HEK293T (cell line): ENCODE measurements at regions not wholly inside any gene's neighbourhood (a gene's known extent, or its start where the extent isn't known, plus 50 kb on each side); places are given as distances from the start of the nearest gene placed in this dataset.

ENCODE experiments used
- CTCF ChIA-PET: fragments of 350-600 bp; formaldehyde crosslinking; extraction: SDS; loops from one replicate; lab custom pipeline; 2021; ENCODE audit warnings: antibody characterized with exemption, inconsistent platforms; lab: Yijun Ruan, JAX
- POLR2A ChIA-PET: fragments of 350-600 bp; formaldehyde crosslinking; extraction: SDS; loops from one replicate; lab custom pipeline; 2020; ENCODE audit warnings: antibody characterized with exemption, inconsistent platforms; lab: Yijun Ruan, JAX
- DNase-seq: peaks from one replicate; pipeline ENCODE4 v3.0.0; 2012; ENCODE audit warnings: mixed read lengths; ENCODE audit errors: extremely low spot score
- ARNT ChIP-seq: fragments of 450-650 bp; IDR thresholded peaks from 2 replicates; pipeline ENCODE4 v1.6.1; 2017; ENCODE audit warnings: mild to moderate bottlenecking
- BHLHE40 ChIP-seq: fragments of 450-650 bp; IDR thresholded peaks from 2 replicates; pipeline ENCODE4 v1.6.1; 2016; ENCODE audit warnings: mild to moderate bottlenecking, moderate library complexity, borderline replicate concordance
- CTBP1 ChIP-seq: fragments of 450-650 bp; IDR thresholded peaks from 2 replicates; pipeline ENCODE4 v1.6.1; 2016; ENCODE audit warnings: borderline replicate concordance
- ELF4 ChIP-seq: fragments of 450-650 bp; IDR thresholded peaks from 2 replicates; pipeline ENCODE4 v1.6.1; 2017; ENCODE audit warnings: antibody characterized with exemption
- FOXA1 ChIP-seq: fragments of 450-650 bp; IDR thresholded peaks from 2 replicates; pipeline ENCODE4 v1.6.1; 2016; ENCODE audit warnings: mild to moderate bottlenecking
- FOXK2 ChIP-seq: fragments of 450-650 bp; IDR thresholded peaks from 2 replicates; pipeline ENCODE4 v1.6.1; 2016; ENCODE audit warnings: mild to moderate bottlenecking
- FOXM1 ChIP-seq: fragments of 450-650 bp; IDR thresholded peaks from 2 replicates; pipeline ENCODE4 v1.6.1; 2017; ENCODE audit warnings: mild to moderate bottlenecking, borderline replicate concordance
- HDGF ChIP-seq: fragments of 450-650 bp; IDR thresholded peaks from 2 replicates; pipeline ENCODE4 v1.6.1; 2017; ENCODE audit warnings: antibody characterized with exemption, borderline replicate concordance
- L3MBTL2 ChIP-seq: fragments of 450-650 bp; conservative IDR thresholded peaks from 2 replicates; pipeline ENCODE4 v1.6.1; 2016; ENCODE audit warnings: mild to moderate bottlenecking
- LEF1 ChIP-seq: fragments of 450-650 bp; IDR thresholded peaks from 2 replicates; pipeline ENCODE4 v1.6.1; 2017; ENCODE audit warnings: mild to moderate bottlenecking, borderline replicate concordance
- NFRKB ChIP-seq: fragments of 450-650 bp; IDR thresholded peaks from 2 replicates; pipeline ENCODE4 v1.6.1; 2016; ENCODE audit warnings: mild to moderate bottlenecking, moderate library complexity
- PKNOX1 ChIP-seq: fragments of 450-650 bp; IDR thresholded peaks from 2 replicates; pipeline ENCODE4 v1.6.1; 2016
- SP1 ChIP-seq: fragments of 450-650 bp; IDR thresholded peaks from 2 replicates; pipeline ENCODE4 v1.6.1; 2017
- SUZ12 ChIP-seq: fragments of 450-650 bp; IDR thresholded peaks from 2 replicates; pipeline ENCODE4 v1.6.1; 2016; ENCODE audit warnings: mild to moderate bottlenecking
- TARDBP ChIP-seq: fragments of 450-650 bp; IDR thresholded peaks from 2 replicates; pipeline ENCODE4 v1.6.1; 2016
- ZNF384 ChIP-seq: fragments of 450-650 bp; IDR thresholded peaks from 2 replicates; pipeline ENCODE4 v1.6.1; 2016

GRCh38 chr11:127217452-127218274 lies 217.1 kb upstream of the KIRREL3 start:
- no peak for TF ChIP-seq TARDBP
- no peak for TF ChIP-seq HDGF
- TF ChIP-seq FOXK2 = no peak
- no peak for TF ChIP-seq FOXM1
- TF ChIP-seq ZNF384 = no peak
- TF ChIP-seq SP1 = no peak
- TF ChIP-seq BHLHE40 = no peak
- ChIA-PET CTCF (no interaction called here), POLR2A (no interaction called here)

GRCh38 chr11:127205688-127206217 lies 205.2 kb upstream of the KIRREL3 start:
- DNase-seq = no peak
- CTCF ChIA-PET = no interaction called here
- TF ChIP-seq FOXA1 (no peak), TARDBP (no peak), CTBP1 (no peak), LEF1 (no peak), PKNOX1 (no peak), ELF4 (no peak), FOXM1 (no peak), SP1 (no peak), ARNT (no peak)
- POLR2A ChIA-PET = no interaction called here

More at GRCh38 chr11:127217452-127218274, 217.1 kb upstream of the KIRREL3 start:
- no peak for DNase-seq

- DNase-seq = no peak
- CTCF ChIA-PET = no interaction called here
- POLR2A ChIA-PET = no interaction called here
- TF ChIP-seq LEF1 = no peak
- TF ChIP-seq NFRKB = no peak
- TF ChIP-seq BHLHE40 = no peak
- TF ChIP-seq ARNT = no peak
- no peak for TF ChIP-seq CTBP1
- TF ChIP-seq FOXA1 = no peak
- no peak for TF ChIP-seq TARDBP
- TF ChIP-seq ZNF384 = no peak
- no peak for TF ChIP-seq PKNOX1
- no peak for TF ChIP-seq FOXK2
- no peak for TF ChIP-seq ELF4
- TF ChIP-seq HDGF = no peak
- no peak for TF ChIP-seq L3MBTL2
- TF ChIP-seq SUZ12 = no peak
- TF ChIP-seq FOXM1 = no peak
These were observed 202.9 kb upstream of the KIRREL3 start for GRCh38 chr11:127203490-127203889.

DNA sequence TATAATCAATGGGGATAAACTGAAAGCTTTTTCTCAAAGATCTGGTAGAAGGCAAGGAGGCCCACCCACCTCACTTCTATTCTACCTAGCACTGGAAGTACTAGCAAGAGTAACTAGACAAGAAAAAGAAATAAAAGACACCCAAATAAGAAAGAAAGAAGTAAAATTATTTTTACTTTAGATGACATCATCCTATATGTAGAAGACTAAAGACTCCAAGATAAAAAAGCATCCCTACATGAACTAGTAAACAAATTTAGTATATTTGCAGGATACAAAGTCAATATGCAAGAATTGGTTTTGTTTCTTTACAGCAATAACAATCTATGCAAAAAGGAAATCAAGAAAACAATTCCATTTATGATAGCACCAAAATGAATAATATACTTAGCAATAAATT lies 201.5 kb upstream of the KIRREL3 start:
- TF ChIP-seq BHLHE40 = no peak
- DNase-seq = no peak
- CTCF ChIA-PET = no interaction called here
- POLR2A ChIA-PET = no interaction called here

DNA sequence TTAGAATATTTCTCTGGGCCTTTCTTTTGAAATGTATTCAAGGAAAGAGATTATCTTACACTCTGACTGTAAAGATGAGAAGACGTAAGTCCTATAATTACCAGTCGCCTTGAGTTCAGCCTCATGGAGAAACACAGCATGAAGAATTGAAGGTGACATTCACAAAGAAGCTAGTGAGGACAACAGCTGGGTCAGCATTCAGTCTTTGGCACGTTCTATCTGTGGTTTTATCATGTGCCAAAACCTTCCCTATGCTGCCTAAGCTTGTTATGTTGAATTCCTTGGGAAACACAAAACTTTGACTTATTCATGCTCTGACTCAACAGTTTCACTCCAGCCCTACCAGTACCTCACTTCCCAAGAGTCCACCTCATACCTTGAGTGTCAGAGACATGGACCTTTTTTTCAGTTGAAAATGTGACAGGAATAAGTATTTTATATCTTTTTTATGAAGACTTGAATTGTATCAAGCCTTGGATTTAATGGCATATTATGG lies 198.8 kb upstream of the KIRREL3 start:
- TF ChIP-seq SP1 (no peak), BHLHE40 (no peak), FOXA1 (no peak), ARNT (no peak), ELF4 (no peak), L3MBTL2 (no peak)
- no peak for DNase-seq
- CTCF ChIA-PET = no interaction called here
- POLR2A ChIA-PET = no interaction called here

GRCh38 chr11:127195501-127196120 lies 195.0 kb upstream of the KIRREL3 start:
- POLR2A ChIA-PET = no interaction called here
- TF ChIP-seq NFRKB (no peak), SP1 (no peak)
- DNase-seq = no peak
- CTCF ChIA-PET = no interaction called here

DNA sequence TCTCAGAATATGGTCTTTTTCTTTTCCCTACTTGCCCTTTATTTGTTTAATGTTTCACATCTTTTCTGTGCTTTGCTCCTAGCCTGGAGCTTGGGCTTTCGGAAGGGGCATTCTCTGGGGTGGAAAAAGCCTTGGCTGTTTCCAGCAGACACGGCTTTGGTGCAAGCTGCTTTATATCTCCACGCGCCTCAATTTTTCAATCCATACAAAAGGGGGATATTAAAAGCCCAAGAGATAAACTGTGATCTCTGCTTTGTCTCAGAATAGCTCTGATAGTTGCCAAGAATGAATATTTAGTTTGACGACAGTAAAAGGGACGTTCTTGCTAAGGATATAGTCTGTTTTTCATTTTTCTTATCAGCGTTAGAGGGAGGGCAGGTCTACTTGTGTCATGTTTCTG lies 194.0 kb upstream of the KIRREL3 start:
- DNase-seq = no peak
- no peak for TF ChIP-seq BHLHE40
- TF ChIP-seq LEF1 = no peak
- TF ChIP-seq HDGF = no peak
- no peak for TF ChIP-seq TARDBP
- TF ChIP-seq FOXK2 = no peak
- TF ChIP-seq PKNOX1 = no peak
- no peak for TF ChIP-seq FOXA1
- TF ChIP-seq SUZ12 = no peak
- TF ChIP-seq ARNT = no peak
- no peak for TF ChIP-seq CTBP1
- no peak for TF ChIP-seq L3MBTL2
- no peak for TF ChIP-seq NFRKB
- POLR2A ChIA-PET = no interaction called here
- CTCF ChIA-PET = no interaction called here
